GM21367 (cell line): ENCODE measurements at regions not wholly inside any gene's neighbourhood (a gene's known extent, or its start where the extent isn't known, plus 50 kb on each side); places are given as distances from the start of the nearest gene placed in this dataset.
A peak's percentile ranks its signal among the peaks of the same experiment; 100 is the strongest.
"Not testable (repeated sequence)": the region's sequence is repeated elsewhere in the genome, so short reads cannot be mapped to it uniquely, and the experiment has no call there.

Source experiments
- ATAC-seq: cut with Tn5 transposase; IDR thresholded peaks from one replicate; pipeline ENCODE4 v1.9.1; 2021; ENCODE audit not compliant: unreplicated experiment

DNA sequence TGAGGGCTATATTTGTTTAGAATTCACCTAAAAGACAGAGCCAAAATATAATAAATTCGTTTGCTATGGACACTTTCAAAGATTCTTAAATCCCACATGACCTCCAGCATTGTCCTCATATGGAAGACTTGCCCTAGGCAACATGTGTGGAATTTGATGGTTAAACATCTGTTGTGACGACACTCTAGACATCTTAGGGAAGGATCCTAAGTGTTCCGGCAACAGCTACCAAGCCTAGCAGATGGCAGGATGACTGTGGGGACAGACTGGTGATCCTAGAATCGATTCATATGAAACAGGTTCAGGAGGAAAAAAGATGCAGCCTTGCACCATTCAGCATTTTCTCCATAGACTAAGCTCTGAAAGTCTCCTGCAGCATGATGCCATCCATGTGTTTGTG lies 77.6 kb upstream of the BACH2 start:
- ATAC-seq, result no peak

DNA sequence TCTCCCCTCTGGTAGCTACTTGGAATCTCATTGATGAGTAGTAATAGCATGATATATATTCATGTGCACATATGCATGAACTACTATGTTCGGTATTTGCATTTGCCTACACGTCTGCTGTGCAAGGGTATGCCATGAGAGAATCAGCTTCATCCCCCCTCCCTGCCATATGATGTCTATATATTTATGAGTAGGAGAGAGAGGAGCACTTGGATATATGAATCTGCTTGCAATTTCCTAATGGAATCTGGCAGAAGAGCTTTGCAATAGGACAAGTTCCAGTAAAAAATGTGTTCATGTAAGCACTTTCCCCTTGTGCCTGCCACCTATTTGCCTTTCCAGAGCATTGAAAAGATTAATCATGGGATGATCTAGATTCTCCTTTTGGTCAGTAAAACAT lies 76.2 kb upstream of the BACH2 start:
- no peak for ATAC-seq

DNA sequence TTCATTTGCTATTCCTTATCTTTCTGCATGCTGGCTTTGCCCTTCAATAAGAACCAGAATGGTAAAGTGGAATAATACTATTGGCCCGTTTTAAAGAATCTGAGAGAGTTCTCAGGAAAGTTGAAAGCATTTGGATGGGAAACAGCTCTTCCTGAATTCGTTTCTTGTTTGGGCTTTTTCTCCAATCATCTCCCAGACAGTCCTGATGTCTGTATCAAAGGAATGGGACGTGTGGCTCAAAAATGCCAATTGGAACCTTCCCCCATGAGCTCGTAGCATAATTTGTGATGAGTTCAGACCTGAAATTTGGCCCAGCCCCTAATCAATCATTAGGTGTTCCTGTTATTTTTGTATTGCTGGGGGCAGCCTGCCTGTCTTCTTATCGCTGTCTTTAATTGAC lies 75.8 kb upstream of the BACH2 start:
- no peak for ATAC-seq

DNA sequence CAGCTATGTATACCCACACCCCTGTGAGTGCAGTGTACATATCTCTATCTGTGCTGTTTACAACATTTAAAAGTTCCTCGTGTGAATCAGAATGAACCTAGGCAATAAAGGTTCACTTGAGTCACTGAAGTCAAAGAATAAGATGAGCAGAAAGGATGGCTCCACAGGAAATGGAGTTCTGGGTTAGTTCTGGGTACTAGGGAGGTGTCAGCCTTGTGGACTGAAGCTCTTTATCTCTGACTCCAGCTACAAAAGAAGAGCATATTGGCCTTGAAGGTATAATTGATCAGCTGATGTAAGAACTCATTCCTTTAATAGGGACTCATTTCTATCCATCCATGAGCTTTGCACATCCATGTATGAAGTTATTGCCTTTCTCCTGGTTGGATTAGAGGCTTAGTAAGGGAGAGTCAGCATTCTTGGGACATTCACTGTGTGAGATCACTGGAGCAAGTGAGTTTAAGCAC lies 73.9 kb upstream of the BACH2 start:
- ATAC-seq, result no peak

DNA sequence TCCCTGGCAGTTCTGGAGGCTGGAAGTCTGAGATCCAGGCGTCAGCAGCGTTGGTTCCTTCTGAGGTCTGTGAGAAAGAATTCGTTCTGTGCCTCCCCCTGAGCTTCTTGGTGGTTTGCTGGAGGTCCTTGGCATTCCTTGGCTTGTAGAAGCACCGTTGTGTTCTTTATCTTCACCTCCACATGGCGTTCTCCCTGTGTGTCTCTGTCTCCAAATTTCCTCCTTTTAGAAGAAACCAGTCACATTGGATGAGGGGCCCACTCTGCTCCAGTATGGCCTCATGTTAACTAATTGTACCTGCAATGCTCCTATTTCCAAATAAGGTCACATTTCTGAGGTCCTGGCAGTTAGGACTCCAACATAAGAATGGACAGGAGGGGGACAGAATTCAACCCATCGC lies 73.0 kb upstream of the BACH2 start:
- no peak for ATAC-seq

DNA sequence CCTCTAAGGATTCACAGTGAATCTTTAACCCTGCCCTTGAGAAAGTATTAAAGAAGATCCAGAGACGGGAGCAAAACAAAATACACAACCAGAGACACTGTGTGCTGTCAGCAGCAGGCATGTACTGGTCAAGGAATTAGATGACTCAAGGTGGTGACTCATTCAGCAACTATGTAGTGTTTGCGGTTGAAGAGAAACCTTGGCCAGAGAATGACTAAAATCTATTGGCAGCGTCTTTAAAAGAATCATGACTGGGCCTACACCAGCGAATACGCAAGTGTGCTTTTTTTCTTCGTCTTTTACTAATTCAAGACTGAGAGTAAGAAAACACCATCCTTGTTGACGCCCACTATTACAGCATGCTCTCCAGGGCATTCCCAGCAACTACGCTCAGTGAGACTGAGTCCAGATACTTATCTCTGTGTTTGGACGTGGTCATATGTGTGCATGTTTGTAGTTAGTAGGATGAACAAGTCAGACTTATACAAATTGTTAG lies 72.4 kb upstream of the BACH2 start:
- peak; percentile 100 for ATAC-seq

DNA sequence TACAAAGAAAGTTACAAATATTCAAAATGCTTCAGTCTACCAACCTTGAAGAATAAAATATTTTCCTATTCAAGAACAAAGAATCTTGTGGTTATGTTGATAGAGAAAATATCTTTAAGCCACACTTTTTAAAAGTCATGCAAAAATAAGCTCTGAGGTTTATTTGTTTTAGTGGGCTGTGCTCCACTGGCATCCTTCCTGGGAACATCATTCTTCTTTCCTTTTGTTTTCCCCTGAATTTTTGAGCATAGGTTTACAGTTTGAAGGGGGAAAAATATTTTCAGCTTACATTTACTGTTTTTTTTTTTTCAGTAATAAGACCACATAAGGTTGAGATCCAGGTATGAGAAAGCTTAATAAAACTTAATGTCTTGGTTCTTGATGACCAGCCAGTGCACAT lies 72.0 kb upstream of the BACH2 start:
- no peak for ATAC-seq

DNA sequence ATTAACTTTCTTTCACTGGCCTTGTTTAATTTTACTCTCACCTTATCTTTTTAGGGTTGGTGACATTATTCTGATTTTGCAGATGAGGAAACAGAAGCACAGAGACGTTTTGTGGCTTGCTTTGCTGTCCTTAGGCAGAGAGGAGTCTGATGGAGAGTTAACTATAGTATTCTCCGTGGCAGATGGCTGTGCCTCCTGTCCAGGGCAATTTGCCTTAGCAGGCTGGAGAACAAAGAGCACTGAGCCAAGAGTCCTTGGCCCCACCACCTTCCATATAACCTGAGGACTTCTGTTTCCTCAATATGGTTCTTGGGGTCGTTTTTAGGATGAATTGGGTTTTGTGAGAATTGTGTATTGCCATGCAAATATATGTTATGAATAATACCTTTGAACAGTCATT lies 71.4 kb upstream of the BACH2 start:
- ATAC-seq, result no peak

DNA sequence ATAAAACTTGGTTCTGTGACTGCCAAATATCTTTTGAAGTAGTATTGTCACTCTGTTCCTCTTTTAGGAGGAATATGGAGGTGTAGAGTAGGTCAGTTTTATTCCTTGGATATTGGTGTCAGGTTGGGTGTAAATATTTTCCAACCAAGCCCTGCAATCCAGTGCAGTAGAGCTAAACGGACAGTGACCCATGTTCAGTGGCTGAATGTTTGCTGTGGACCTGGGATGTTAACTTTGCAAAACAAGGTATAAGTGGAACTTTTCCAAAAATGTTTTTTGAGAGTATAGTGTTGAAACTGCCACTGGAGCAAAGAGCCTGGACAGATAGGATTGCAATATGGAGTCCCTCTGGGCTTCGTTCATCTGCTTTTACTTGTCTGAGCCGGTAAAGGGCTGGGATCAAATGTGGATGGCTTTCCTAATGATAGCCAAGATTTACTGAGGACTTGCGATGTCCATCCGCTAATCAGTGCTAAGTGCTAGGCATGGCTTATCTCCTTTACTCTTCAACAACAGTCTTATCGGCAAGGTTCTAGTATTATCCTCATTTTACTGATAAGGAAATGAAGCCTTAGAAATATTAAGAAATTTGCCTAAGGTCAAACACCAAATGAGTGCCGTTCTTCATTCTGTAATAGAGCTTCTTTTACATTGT lies 69.0 kb upstream of the BACH2 start:
- no peak for ATAC-seq

DNA sequence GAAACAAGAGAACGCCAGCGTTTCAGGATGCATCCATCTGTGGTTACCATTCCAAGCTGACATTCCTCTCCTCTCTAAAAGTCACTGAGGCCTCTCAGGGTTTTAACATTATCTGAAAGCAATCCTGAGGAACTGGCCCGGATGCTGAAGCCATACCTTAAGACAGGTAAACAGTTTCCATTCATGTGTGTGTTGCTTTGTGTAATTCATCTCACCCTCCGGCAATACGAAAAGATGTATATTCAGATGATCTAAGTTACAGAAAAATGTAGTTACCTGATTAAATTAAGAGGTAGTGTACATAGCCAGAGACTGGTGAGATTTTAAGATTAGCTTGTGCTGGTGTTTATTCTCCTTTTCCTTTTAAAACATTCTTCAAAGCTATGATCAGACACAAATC lies 68.4 kb upstream of the BACH2 start:
- no peak for ATAC-seq

DNA sequence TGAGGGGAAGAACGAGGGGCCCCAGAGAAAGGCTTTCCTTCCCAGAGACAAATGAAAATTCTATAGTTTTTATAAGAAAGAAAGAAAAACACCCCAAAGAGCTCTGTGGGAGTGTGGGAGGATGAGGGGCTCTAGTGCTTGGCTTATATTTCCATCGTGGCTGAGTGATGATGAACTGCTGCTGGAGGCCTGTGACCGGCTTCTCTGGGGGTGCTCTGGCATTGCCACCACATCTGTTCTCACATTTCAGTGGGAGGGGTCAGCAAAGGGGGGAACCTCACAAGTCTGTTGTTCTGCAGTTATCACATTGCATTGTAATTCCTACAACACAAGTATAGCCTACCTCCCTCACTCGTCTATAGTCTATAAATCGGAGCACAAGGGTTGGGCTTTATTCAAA lies 67.6 kb upstream of the BACH2 start:
- ATAC-seq, result no peak

DNA sequence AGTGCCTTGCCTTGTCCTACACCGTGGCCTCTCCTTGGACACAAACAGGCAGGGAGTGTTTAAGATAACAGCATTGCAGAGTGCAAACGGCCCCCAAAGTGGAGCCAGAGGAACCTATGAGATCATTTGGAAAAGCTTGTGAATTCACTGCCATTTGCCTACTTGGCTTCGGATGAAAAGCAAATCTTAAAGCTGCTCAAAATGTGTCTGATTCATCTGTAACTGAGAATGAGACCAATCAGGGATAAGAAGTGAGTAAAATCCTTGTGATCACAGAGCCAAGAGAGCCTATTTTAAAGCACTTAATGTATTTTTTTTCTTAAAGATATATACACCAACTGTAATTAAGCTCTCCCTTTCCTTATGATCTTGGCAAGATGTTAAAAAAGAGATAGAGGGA lies 65.7 kb upstream of the BACH2 start:
- no peak for ATAC-seq

DNA sequence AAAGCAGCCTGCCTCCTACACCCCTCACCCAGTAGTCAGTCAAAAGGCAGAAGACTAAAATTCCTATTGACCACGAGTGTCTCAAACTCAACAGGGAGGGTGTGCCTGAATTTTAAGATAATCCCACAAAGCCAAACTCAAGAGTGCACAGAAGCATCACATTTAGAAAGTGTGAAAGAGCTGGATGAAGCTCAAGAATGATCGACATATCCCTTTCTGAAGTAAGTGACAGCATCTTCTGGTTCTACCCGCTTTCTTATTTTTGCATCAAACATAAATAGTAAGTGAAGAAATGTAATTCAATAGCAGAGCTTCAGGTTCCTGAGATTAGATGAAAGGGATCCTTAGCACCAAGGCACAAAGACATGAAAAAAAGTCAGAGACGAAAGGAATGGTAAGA lies 64.5 kb upstream of the BACH2 start:
- no peak for ATAC-seq

DNA sequence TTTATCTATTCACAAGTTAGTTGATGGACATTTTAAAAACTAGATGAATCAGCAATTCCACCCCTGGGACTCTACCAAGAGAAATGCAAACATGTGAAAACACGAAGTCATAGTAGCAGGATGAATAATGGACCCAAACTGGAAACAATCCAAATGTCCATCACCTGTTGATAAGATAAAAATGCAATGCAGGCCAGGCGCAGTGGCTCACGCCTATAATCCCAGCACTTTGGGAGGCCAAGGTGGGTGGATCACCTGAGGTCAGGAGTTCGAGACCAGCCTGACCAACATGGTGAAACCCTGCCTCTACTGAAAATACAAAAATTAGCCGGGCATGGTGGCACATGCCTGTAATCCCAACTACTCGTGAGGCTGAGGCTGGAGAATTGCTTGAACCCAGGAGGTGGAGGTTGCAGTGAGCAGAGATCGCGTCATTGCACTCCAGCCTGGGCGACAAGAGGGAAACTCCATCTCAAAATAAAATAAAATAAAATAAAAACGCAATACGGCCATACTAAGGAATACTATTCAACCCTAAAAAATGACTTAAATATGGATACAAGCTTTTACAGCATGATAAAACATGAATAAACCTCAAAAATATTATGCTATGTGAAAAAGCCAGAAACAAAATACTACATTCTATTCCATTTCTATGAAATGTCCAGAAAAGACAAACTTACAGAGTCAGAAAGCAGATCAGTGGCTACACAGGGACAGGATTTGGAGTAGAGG lies 61.6 kb upstream of the BACH2 start:
- not testable (repeated sequence) for ATAC-seq

DNA sequence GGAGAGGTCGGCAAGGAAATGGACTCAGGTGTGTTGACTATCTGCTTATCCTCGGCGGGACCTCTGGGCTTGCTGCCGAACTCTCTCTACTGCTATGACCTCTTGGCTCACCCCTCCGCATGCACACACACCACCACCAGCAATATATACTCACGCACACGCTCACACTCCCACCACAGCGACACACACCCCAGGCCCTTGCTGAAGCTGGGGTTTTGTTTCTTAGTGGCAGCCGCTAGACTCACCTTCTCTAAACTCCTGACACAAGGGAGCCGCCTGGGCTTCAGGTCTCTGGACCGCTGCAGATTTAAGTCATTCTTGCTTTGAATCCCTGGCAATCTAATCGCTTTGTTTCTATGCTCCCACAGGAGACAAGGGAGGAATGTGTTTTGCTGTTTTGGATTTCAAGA lies 59.4 kb upstream of the BACH2 start:
- no peak for ATAC-seq

DNA sequence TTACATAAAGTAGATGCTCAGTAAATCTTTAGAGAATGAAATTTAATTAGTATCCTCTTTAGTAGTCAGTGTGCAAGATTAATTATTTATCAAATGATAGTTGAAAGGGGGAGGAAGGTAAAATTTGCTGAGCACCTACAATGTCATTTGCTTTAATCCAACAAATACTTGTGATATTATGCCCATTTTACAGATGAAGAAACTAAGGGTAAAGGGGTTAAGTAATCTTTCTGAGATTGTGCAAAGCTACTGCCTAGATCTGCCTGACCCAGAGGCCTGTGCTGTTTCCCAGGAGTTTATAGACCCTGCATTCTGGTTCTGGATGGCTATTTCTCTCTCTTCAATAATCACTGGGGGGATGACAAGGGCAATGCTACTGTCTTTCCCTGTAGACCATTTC lies 58.3 kb upstream of the BACH2 start:
- no peak for ATAC-seq

DNA sequence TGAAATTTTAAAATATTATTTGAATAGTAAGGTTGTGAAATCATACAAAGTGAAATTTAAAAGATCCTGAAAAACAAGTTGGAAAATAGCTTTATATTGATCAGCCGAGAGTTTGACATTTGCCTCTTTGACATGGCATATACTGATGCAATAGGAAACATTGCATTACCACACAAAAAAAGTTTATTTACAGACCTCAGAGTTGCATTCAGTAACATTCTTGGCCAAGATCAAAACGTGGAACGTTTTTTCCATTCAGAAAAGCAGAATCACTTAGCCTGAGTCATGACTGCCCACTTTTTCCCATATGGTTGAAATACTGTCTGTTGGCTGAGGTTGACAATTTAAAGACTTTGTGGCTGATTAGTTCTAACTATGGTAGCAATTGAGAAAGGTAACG lies 55.1 kb upstream of the BACH2 start:
- ATAC-seq, result no peak

DNA sequence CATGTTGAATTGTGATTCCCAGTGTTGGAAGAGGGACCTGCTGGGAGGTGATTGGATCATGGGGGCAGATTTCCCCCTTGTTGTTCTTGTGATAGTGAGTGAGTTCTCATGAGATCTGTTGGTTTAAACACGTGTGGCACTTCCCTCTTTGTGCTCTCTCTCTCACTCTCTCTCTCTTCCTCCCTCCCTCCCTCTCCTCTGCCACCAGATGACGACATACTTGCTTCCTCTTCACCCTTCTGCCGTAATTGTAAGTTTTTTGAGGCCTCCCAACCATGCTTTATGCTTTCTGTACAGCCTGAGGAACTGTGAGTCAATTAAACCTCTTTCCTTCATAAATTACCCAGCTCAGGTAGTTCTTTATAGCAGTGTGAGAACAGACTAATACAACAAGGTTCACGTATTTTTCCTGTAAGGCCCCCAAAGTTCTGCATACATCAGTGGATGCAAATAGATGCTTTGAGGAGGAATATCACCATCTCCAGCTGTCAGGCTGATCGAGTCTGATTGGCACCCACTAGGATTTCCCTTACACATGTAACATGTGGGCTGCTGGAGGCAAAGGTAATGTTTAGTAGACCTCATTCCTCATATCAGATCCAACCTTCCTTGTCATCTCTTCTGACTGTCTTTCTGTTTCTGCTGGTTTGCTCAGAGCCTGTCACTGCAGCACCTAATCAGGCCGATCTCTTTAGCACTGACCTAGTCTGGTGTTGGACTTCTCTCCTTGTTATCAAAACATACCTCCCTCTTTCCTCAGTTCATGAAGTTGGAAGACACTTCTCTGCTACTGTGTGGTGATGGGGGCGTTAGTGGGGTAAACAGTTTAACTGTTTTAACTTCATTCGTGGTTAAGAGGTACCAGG lies 54.3 kb upstream of the BACH2 start:
- ATAC-seq, result no peak

DNA sequence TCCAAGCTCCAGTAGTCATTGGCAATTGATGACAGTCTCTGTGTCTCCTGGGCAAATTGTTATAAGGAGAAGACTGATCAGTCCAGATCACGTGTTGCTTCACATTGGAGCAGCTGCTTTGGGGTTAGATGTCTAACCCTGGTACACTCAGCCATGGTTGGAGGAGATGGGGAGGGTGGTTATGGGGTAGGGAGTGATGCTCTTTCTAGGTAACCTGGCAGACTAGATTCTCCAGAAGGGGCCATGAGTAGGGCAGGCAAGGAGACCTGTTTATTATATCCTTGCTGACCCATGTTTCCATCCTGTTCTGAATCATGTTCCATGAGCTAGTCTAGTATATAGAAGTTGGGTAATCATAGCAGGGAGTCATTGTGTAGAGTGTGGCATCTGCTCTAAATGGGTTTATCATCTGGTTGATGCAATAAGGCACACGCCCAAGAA lies 50.8 kb upstream of the BACH2 start:
- no peak for ATAC-seq

DNA sequence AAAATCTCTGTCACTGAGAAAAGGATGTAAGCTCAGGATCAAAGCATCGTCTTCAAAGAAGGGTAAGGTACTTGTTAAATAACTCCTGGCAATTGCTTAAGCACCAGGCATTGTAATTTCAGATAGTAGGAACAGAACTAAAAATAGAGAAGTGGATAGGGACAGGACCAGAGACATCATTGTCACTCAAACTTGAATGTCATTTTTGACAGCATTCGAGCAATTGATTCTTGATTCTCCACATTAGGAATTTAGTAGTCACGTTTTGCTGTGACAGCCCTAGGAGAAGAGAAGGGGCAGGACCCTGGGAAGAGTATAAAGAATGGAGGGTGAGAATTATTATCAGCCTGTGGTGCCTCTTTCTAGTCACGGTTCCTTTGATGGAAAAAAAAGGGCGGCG lies 50.1 kb upstream of the BACH2 start:
- ATAC-seq, result no peak
